ENCODE measurements at regions not wholly inside any gene's neighbourhood (a gene's known extent, or its start where the extent isn't known, plus 50 kb on each side); places are given as distances from the start of the nearest gene placed in this dataset.

DNA sequence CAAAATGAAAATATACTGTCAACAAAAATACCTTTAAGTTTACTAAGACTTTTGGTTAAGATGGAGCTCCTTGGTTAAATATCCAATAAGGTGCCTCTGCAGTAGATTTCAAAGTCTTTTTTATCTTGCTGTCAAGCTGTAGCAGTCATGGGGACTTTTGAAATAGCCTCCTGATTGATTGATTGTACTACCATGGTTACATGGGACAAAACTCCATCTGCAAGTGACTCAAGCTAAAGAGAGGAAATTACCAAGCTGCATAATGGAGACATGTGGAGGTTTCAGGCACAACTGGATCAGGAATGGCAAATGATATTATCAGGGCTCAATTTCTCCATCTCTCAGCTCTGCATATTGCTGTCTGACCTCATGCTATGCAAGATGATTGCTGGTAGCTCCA, 73.4 kb upstream of the ST8SIA3 start:
- TF ChIP-seq, protein P1, sequence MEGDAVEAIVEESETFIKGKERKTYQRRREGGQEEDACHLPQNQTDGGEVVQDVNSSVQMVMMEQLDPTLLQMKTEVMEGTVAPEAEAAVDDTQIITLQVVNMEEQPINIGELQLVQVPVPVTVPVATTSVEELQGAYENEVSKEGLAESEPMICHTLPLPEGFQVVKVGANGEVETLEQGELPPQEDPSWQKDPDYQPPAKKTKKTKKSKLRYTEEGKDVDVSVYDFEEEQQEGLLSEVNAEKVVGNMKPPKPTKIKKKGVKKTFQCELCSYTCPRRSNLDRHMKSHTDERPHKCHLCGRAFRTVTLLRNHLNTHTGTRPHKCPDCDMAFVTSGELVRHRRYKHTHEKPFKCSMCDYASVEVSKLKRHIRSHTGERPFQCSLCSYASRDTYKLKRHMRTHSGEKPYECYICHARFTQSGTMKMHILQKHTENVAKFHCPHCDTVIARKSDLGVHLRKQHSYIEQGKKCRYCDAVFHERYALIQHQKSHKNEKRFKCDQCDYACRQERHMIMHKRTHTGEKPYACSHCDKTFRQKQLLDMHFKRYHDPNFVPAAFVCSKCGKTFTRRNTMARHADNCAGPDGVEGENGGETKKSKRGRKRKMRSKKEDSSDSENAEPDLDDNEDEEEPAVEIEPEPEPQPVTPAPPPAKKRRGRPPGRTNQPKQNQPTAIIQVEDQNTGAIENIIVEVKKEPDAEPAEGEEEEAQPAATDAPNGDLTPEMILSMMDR (conservative IDR thresholded peaks at IDR 0.05 in 1 of 2, IDR thresholded peaks at IDR 0.05 in 1 of 2; ENCODE audit: extremely low read depth in 1 of 2, insufficient read depth in 1 of 2, low read depth in 1 of 2, low read length in 2 of 2) = no peak
- TF ChIP-seq EZH2 (IDR thresholded peaks at IDR 0.05; ENCODE audit: borderline replicate concordance, low read length) = no peak

Data from mammary epithelial cell (primary cell).